Ascending aorta (tissue), 2 donors: ENCODE measurements at regions not wholly inside any gene's neighbourhood (a gene's known extent, or its start where the extent isn't known, plus 50 kb on each side); places are given as distances from the start of the nearest gene placed in this dataset.

Experiments
- DNase-seq, 2 donors: peaks; one replicate each; pipeline ENCODE4 v3.0.0-alpha.2; 2019; ENCODE audit warnings: low spot score in 2 of 2
- H3K27ac ChIP-seq, 2 donors: fragments of 200-600 bp; sonication (generic); one replicate each; pipeline ENCODE4 v1.5.1; 2016 to 2017; ENCODE audit warnings: mild to moderate bottlenecking in 1 of 2
- H3K27me3 ChIP-seq: fragments of 200-600 bp; sonication (generic); one replicate; pipeline ENCODE4 v1.5.1; 2017
- H3K36me3 ChIP-seq, 2 donors: fragments of 200-600 bp; sonication (generic); one replicate each; pipeline ENCODE4 v1.5.1; 2016
- H3K4me1 ChIP-seq, 2 donors: fragments of 200-600 bp; sonication (generic); one replicate each; pipeline ENCODE4 v1.5.1; 2016 to 2017; ENCODE audit warnings: mild to moderate bottlenecking in 1 of 2
- H3K4me3 ChIP-seq, 2 donors: fragments of 200-600 bp; sonication (generic); one replicate each; pipeline ENCODE4 v1.5.1; 2016 to 2017; ENCODE audit warnings: mild to moderate bottlenecking in 1 of 2
- H3K9me3 ChIP-seq, 2 donors: fragments of 200-600 bp; sonication (generic); one replicate each; pipeline ENCODE4 v1.5.1; 2016
- intact Hi-C: fragments of 100-400 bp; cut with DNase I; formaldehyde crosslinking; loops from one replicate; pipeline ENCODE4 v1.15.1; 2023
- TF ChIP-seq, protein P1 (sequence below), 3 experiments: fragments of 200-600 bp in 2 of 3; fragments of 450-650 bp in 1 of 3; sonication (generic) in 2 of 3; IDR thresholded peaks; one replicate each; pipeline ENCODE4 v1.5.1; 2016 to 2019; ENCODE audit warnings: antibody characterized with exemption in 3 of 3, mild to moderate bottlenecking in 1 of 3, moderate library complexity in 1 of 3

DNA sequence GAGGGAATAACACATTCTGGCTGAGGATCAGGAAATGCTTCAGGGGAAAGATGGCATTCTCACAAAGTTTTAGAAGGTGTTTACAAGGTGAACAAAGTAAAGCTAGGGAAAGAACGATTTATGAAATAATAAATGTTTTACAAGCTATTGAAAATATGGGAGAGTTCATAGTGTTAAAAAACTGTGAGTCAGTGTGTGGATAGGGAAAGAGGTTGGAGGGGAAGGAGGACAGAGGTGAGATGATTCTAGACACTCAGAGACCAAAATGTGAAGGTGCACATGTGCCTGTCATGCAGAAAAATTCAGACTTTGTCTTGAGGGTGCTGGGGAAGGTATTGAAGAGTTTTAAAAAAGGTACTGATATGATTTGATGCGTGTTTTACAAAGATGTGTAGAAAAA, 476.1 kb downstream of the TDRD3 start:
- Histone ChIP-seq H3K27ac (no peak overlapping the region), H3K9me3 (no peaks in the 10 kb centered on the region), H3K4me1 (no peaks in the 10 kb centered on the region), H3K27me3 (no peaks in the 10 kb centered on the region), H3K4me3 (no peak overlapping the region), H3K36me3 (no peaks in the 10 kb centered on the region)
- TF ChIP-seq, protein P1, sequence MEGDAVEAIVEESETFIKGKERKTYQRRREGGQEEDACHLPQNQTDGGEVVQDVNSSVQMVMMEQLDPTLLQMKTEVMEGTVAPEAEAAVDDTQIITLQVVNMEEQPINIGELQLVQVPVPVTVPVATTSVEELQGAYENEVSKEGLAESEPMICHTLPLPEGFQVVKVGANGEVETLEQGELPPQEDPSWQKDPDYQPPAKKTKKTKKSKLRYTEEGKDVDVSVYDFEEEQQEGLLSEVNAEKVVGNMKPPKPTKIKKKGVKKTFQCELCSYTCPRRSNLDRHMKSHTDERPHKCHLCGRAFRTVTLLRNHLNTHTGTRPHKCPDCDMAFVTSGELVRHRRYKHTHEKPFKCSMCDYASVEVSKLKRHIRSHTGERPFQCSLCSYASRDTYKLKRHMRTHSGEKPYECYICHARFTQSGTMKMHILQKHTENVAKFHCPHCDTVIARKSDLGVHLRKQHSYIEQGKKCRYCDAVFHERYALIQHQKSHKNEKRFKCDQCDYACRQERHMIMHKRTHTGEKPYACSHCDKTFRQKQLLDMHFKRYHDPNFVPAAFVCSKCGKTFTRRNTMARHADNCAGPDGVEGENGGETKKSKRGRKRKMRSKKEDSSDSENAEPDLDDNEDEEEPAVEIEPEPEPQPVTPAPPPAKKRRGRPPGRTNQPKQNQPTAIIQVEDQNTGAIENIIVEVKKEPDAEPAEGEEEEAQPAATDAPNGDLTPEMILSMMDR (IDR thresholded peaks at IDR 0.05): no peak
- intact Hi-C loops: no loop called here
- no peak for DNase-seq

DNA sequence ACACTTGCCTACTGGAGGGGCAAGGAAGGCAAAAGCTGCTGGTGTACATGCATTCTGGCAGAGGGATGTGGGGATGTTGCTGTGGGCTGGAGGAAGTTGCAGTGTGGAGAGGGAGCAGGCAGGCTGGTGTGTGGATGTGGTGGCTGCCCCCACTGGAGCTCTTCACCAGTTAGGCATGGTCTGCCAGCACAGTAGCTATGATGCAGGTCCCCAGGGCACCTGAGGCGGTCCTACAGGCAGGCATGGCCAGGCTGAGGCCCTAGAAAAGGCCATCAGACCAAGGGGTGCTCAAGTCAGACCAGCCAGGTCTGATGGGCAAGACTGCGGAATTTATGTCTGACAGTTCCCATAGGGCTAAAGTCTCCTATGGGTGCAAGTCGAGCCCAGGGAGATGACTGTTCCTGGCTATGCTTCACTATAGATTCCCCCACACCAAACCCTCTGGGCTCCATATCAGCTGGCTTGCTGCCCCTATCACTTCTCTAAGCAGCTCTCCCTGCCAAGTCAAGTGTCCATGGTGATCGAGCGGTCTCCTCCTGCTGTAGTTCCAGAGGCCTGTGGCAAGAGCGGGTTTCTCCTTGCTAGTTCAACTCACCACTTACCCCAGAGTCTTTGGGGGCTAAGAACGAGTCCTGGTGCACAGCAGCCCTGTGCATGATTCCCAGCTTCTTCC, 473.1 kb downstream of the TDRD3 start:
- TF ChIP-seq, protein P1 (IDR thresholded peaks at IDR 0.05): no peak

DNA sequence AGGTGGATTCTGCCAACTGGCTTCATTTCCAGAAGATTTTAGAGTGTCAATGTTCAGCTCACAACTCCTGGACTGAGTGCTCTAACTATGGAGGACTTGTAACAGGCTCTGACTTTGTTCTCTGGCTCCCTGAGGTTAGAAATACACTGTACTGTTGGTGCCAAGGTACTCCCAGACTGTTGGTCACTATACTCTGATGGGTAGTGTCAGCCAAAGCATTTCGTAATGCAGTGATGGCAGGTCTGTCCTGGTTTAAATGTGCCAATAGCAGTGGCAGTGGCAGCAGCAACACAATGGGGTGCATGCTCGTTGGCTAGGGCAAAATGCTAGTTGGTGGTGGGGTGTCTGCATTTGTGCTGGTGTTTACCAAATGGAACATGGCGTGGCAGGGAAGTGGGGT, 472.2 kb downstream of the TDRD3 start:
- Histone ChIP-seq H3K27me3 (no peaks in the 10 kb centered on the region), H3K4me3 (no peak overlapping the region), H3K27ac (no peak overlapping the region), H3K4me1 (no peaks in the 10 kb centered on the region), H3K36me3 (no peaks in the 10 kb centered on the region), H3K9me3 (no peaks in the 10 kb centered on the region)
- intact Hi-C loops: no loop called here
- TF ChIP-seq, protein P1 (IDR thresholded peaks at IDR 0.05): no peak
- no peak for DNase-seq

More for the DNA sequence above, 473.1 kb downstream of the TDRD3 start:
- no peak for DNase-seq
- Histone ChIP-seq H3K4me3 (no peak overlapping the region), H3K27ac (no peak overlapping the region), H3K4me1 (no peaks in the 10 kb centered on the region), H3K27me3 (no peaks in the 10 kb centered on the region), H3K36me3 (no peaks in the 10 kb centered on the region), H3K9me3 (no peaks in the 10 kb centered on the region)
- intact Hi-C loops: no loop called here

DNA sequence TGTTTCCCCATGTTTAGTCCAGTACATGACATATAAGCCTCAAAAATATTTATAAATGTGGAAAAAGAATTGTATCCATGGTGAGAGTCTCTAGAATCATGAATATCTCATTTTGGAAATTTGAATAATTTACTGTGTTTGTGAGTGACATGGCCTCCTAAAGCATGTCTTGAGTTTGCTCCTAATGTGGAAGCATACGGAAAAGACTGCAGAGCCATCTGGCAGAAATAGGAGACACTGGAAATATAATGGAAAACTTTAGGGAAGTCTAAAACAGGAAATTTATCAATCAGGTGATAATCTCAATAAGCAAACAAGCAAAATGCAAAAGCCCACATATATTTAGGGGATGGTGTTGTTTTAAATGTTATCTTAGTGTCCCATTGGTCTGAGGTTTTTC, 465.0 kb downstream of the TDRD3 start:
- Histone ChIP-seq H3K4me1 (no peaks in the 10 kb centered on the region), H3K27ac (no peak overlapping the region), H3K36me3 (no peaks in the 10 kb centered on the region), H3K27me3 (no peaks in the 10 kb centered on the region), H3K9me3 (no peaks in the 10 kb centered on the region), H3K4me3 (no peak overlapping the region)
- intact Hi-C loops: no loop called here
- DNase-seq: no peak
- TF ChIP-seq, protein P1 (IDR thresholded peaks at IDR 0.05): no peak

DNA sequence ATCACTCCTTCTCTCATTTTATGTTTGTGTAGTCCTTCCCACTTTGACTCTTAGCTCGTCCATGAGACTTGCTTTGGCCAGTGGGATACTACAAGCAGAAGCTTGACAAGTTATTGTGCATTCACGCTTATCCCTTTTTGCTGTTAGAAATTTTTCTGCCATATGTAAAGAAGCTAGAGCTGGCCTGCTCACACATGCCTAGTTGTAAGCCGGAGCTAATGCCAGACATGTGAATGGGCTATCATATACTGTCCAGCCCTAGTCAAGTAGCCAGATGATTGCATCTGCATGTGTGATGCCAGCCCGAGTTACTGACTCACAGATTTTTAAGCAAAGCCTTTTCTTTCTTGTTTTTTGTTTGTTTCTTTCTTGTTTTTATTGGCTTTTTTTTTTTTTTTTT, 460.7 kb downstream of the TDRD3 start:
- no peaks in the 10 kb centered on the region for H3K27me3 ChIP-seq
- H3K36me3 ChIP-seq: no peaks in the 10 kb centered on the region
- no peaks in the 10 kb centered on the region for H3K4me1 ChIP-seq
- H3K4me3 ChIP-seq: no peak overlapping the region
- intact Hi-C loops: no loop called here
- no peaks in the 10 kb centered on the region for H3K9me3 ChIP-seq
- H3K27ac ChIP-seq: no peak overlapping the region
- TF ChIP-seq, protein P1 (IDR thresholded peaks at IDR 0.05): no peak
- DNase-seq: no peak

DNA sequence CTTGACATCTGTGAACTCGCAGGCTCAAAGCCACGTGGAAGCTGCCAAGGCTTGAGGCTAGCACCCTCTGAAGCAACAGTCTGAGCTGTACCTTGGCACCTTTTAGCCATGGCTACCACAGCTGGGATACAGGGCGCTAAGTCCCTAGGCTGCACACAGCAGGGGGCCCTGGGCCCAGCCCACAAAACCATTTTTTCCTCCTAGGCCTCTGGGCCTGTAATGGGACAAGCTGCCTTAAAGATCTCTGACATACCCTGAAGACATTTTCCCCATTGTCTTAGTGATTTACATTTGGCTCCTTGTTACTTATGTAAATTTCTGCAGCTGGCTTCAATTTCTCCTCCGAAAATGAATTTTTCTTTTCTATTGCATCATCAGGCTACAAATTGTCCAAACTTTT, 455.9 kb downstream of the TDRD3 start:
- Histone ChIP-seq H3K4me3 (no peak overlapping the region), H3K36me3 (no peaks in the 10 kb centered on the region), H3K4me1 (no peaks in the 10 kb centered on the region), H3K27ac (no peak overlapping the region), H3K27me3 (no peaks in the 10 kb centered on the region), H3K9me3 (no peaks in the 10 kb centered on the region)
- intact Hi-C loops: no loop called here
- DNase-seq: no peak
- TF ChIP-seq, protein P1 (IDR thresholded peaks at IDR 0.05): no peak
